ENCODE measurements at regions not wholly inside any gene's neighbourhood (a gene's known extent, or its start where the extent isn't known, plus 50 kb on each side); places are given as distances from the start of the nearest gene placed in this dataset.

GRCh38 chr14:98605043-98605442 lies 667.0 kb downstream of the BCL11B start:
- CTCF ChIA-PET: no interaction called here
- Mint-ChIP-seq H3K27me3 (ENCODE audit: insufficient read depth, unreplicated experiment) (peaks cover 10% of the 10 kb centered on the region), H3K4me3 (ENCODE audit: unreplicated experiment) (no peak overlapping the region), H3K4me1 (ENCODE audit: low read depth, unreplicated experiment) (no peaks in the 10 kb centered on the region), H3K27ac (ENCODE audit: unreplicated experiment) (no peak overlapping the region), H3K9me3 (ENCODE audit: unreplicated experiment) (no peaks in the 10 kb centered on the region), H3K36me3 (ENCODE audit: insufficient read depth, unreplicated experiment) (no peaks in the 10 kb centered on the region)
- H3K36me3 ChIP-seq (ENCODE audit: control insufficient read depth, insufficient read depth, low read length): no peaks in the 10 kb centered on the region
- POLR2A ChIA-PET: no interaction called here
- no peak for DNase-seq
- no peak overlapping the region for H3K4me3 ChIP-seq (ENCODE audit: low read depth, low read length)
- no peaks in the 10 kb centered on the region for H3K9me3 ChIP-seq
- TF ChIP-seq CTCF (IDR thresholded peaks at IDR 0.05; ENCODE audit: insufficient read depth in 1 of 2, low read depth in 1 of 2, low read length in 1 of 2, severe bottlenecking in 1 of 2, unreplicated experiment in 1 of 2): no peak
- intact Hi-C loops (cut with micrococcal nuclease; ENCODE audit: unreplicated experiment): no loop called here
- no peaks in the 10 kb centered on the region for H3K4me1 ChIP-seq
- H3K27me3 ChIP-seq (replicated peaks; ENCODE audit: control insufficient read depth, insufficient read depth, low read length): no peaks in the 10 kb centered on the region
- BruUV-seq (replicated peaks): no TSS peak

GRCh38 chr14:98606041-98606640 lies 665.9 kb downstream of the BCL11B start:
- peaks cover 10% of the 10 kb centered on the region for H3K27me3 Mint-ChIP-seq (ENCODE audit: insufficient read depth, unreplicated experiment)
- no peak overlapping the region for H3K27ac Mint-ChIP-seq (ENCODE audit: unreplicated experiment)
- no peaks in the 10 kb centered on the region for H3K27me3 ChIP-seq (replicated peaks; ENCODE audit: control insufficient read depth, insufficient read depth, low read length)
- no peaks in the 10 kb centered on the region for H3K4me1 Mint-ChIP-seq (ENCODE audit: low read depth, unreplicated experiment)
- no peak for TF ChIP-seq CTCF (IDR thresholded peaks at IDR 0.05; ENCODE audit: insufficient read depth in 1 of 2, low read depth in 1 of 2, low read length in 1 of 2, severe bottlenecking in 1 of 2, unreplicated experiment in 1 of 2)
- no peaks in the 10 kb centered on the region for H3K36me3 ChIP-seq (ENCODE audit: control insufficient read depth, insufficient read depth, low read length)
- POLR2A ChIA-PET: no interaction called here
- no peaks in the 10 kb centered on the region for H3K4me1 ChIP-seq
- no peaks in the 10 kb centered on the region for H3K9me3 Mint-ChIP-seq (ENCODE audit: unreplicated experiment)
- DNase-seq: no peak
- H3K4me3 Mint-ChIP-seq (ENCODE audit: unreplicated experiment): no peak overlapping the region
- H3K9me3 ChIP-seq: no peaks in the 10 kb centered on the region
- no peaks in the 10 kb centered on the region for H3K36me3 Mint-ChIP-seq (ENCODE audit: insufficient read depth, unreplicated experiment)
- intact Hi-C loops (cut with micrococcal nuclease; ENCODE audit: unreplicated experiment): no loop called here
- no TSS peak for BruUV-seq (replicated peaks)
- CTCF ChIA-PET: no interaction called here
- H3K4me3 ChIP-seq (ENCODE audit: low read depth, low read length): no peak overlapping the region

- DNase-seq: no peak
- BruUV-seq (replicated peaks): no TSS peak
Measured at GRCh38 chr14:98606816-98607215, 665.2 kb downstream of the BCL11B start.

More at GRCh38 chr14:98606816-98607215, 665.2 kb downstream of the BCL11B start:
- Histone ChIP-seq H3K9me3 (no peaks in the 10 kb centered on the region), H3K27me3 (replicated peaks; ENCODE audit: control insufficient read depth, insufficient read depth, low read length) (no peaks in the 10 kb centered on the region), H3K36me3 (ENCODE audit: control insufficient read depth, insufficient read depth, low read length) (no peaks in the 10 kb centered on the region), H3K4me3 (ENCODE audit: low read depth, low read length) (no peak overlapping the region), H3K4me1 (no peaks in the 10 kb centered on the region)
- ChIA-PET CTCF (no interaction called here), POLR2A (no interaction called here)
- no peak overlapping the region for H3K4me3 Mint-ChIP-seq (ENCODE audit: unreplicated experiment)
- peaks cover 10% of the 10 kb centered on the region for H3K27me3 Mint-ChIP-seq (ENCODE audit: insufficient read depth, unreplicated experiment)
- no peak for TF ChIP-seq CTCF (IDR thresholded peaks at IDR 0.05; ENCODE audit: insufficient read depth in 1 of 2, low read depth in 1 of 2, low read length in 1 of 2, severe bottlenecking in 1 of 2, unreplicated experiment in 1 of 2)
- H3K27ac Mint-ChIP-seq (ENCODE audit: unreplicated experiment): no peak overlapping the region
- H3K36me3 Mint-ChIP-seq (ENCODE audit: insufficient read depth, unreplicated experiment): no peaks in the 10 kb centered on the region
- H3K4me1 Mint-ChIP-seq (ENCODE audit: low read depth, unreplicated experiment): no peaks in the 10 kb centered on the region
- H3K9me3 Mint-ChIP-seq (ENCODE audit: unreplicated experiment): no peaks in the 10 kb centered on the region
- intact Hi-C loops (cut with micrococcal nuclease; ENCODE audit: unreplicated experiment): no loop called here

Data from Caco-2 (cell line).